Bone marrow (tissue), 2 donors: ENCODE measurements at regions not wholly inside any gene's neighbourhood (a gene's known extent, or its start where the extent isn't known, plus 50 kb on each side); places are given as distances from the start of the nearest gene placed in this dataset.
"Not testable (repeated sequence)": the region's sequence is repeated elsewhere in the genome, so short reads cannot be mapped to it uniquely, and the experiment has no call there.

Experiments
- DNase-seq, 2 donors: peaks; one replicate each; lab custom pipeline; 2025; lab: John Stamatoyannopoulos, UW

DNA sequence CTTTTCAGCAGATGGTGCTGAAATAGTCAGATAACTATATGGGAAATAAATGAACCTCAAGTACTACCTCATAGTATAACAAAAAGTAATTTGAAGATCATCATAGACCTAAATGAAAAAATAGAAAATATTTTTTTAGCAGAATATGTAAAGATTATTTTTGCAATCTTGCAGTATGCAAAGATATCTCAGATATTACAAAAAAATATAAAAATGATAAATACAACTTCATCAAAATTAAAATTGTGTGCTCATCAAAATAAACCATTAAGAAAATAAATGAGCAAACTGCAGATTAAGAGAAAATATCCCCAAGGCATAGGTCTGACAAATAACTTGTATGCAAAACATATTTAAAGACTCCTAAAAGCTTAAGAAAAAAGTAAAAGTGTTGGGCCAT, 83.4 kb upstream of the KCND2 start:
- DNase-seq: no peak

GRCh38 chr7:120190109-120190508, 82.9 kb upstream of the KCND2 start:
- no peak for DNase-seq

- no peak for DNase-seq
Measured at GRCh38 chr7:120190566-120190965, 82.4 kb upstream of the KCND2 start.

DNA sequence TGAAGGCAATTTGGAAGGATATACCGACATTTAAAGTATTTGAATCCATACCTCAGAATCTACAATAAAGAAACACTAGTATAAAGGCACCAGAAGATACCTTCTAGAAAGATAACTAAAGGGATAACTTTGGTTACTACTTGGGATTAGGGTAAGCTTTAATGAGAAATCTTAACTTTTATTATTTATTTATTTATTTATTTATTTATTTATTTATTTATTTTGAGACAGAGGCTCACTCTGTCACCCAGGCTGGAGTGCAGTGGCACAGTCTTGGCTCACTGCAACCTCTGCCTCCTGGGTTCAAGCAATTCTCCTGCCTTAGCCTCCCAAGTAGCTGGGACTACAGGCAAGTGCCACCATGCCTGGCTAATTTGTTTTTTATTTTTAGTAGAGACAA, 81.6 kb upstream of the KCND2 start:
- not testable (repeated sequence) for DNase-seq

DNA sequence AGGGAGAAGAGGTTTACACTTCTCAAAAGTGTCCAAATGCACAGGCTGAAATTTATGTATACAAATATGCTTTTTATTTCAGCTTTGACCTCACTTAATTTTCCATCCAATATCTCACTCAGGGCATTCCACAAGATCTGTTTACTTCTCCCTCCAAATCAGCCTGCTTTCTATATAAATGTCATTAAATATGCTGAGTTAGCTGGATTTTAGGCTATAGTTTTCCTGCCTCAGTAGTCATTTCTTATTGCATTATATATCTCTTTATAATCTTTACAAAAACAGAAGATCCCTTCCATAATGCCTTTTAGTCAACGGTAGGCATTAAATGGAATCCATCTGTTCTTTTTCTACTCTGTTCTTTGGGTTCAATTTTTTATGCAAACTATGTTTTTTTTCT, 71.7 kb upstream of the KCND2 start:
- no peak for DNase-seq

- DNase-seq: no peak
Measured at GRCh38 chr7:120205101-120205500, 67.9 kb upstream of the KCND2 start.

GRCh38 chr7:120207037-120207436, 65.9 kb upstream of the KCND2 start:
- DNase-seq: no peak

DNA sequence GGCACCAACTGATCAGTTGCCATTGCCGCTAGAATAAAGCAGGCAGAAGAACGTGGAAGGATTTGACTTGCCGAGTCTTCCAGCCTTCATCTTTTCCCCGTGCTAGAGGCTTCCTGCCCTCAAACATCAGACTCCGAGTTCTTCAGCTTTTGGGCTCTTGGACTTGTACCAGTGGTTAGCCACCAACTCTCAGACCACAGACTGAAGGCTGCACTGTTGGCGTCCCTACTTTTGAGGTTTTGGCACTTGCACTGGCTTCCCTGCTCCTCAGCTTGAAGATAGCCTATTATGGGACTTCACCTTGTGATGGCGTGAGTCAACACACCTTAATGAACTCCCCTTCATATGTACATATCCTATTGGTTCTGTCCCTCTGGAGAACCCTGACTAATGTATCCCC, 57.3 kb upstream of the KCND2 start:
- DNase-seq: no peak

GRCh38 chr7:120216947-120217346, 56.0 kb upstream of the KCND2 start:
- no peak for DNase-seq

- no peak for DNase-seq
Measured at GRCh38 chr7:120218712-120219111, 54.3 kb upstream of the KCND2 start.

DNA sequence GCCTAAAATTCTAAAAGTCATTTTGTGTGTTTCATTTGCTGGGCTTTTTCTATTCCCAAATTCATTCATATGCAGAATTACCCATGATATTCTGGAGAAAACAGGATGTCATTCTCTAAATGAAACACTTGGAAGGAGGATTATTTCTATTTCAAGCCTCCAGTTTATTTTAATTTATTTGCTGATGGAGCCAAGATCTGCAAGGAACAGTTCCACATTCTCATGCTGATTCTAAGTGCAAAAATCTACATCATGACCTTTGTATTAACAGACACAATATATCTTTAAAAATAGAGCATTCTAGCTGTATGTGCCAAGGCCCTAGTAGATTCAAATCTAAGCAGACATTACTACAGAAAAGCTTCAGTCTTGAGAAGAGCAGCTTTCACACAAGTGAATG, 51.3 kb upstream of the KCND2 start:
- no peak for DNase-seq
